Erythroblast (primary cell): ENCODE measurements at regions not wholly inside any gene's neighbourhood (a gene's known extent, or its start where the extent isn't known, plus 50 kb on each side); places are given as distances from the start of the nearest gene placed in this dataset.

ENCODE experiments used
- DNase-seq, 2 experiments: peaks; one replicate each; lab custom pipeline; 2025; lab: John Stamatoyannopoulos, UW
- GATA1 ChIP-seq: IDR thresholded peaks from 2 replicates; pipeline ENCODE4 v1.6.1; 2011; ENCODE audit warnings: low read depth, mild to moderate bottlenecking, control low read depth, low read length, moderate library complexity
- POLR2A ChIP-seq: IDR thresholded peaks from 2 replicates; pipeline ENCODE4 v1.6.1; 2011; ENCODE audit warnings: mild to moderate bottlenecking, low read length

DNA sequence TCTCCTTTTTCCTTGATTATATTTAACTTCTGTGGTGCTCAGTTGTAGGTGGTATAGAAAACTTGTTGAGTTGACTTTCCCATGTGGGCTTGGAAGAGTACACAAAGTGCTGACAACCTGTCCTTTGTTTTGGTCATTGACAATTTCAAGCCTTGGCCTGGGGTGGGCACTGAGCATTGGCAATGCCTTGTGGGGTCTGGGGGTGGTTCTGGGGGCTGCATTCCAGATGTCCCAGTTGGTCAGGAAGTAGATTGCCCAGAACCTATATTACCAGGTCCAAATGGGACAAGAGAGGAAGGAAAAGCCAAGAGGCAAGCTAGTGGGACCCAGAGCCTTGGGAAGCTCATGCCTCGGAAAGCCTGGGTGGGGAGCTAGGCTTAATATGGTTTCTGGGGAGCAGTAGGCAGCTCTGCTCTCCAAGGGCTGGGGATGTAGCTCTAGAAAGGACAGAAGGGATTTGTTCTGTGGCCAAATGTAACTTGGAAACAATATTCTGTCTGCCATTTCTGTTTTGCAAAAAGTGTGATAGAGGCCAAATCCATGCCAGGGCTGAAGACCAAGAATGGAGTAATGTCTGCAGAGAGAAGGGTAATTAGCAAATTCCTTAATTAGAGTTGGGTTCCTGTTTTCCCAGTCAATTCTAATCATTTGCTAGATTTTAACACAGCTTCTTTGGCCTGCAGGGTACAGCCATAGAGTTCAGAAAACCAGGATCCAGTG lies 87.4 kb downstream of the SLC4A3 start:
- no peak for TF ChIP-seq POLR2A
- no peak for TF ChIP-seq GATA1
- no peak for DNase-seq

DNA sequence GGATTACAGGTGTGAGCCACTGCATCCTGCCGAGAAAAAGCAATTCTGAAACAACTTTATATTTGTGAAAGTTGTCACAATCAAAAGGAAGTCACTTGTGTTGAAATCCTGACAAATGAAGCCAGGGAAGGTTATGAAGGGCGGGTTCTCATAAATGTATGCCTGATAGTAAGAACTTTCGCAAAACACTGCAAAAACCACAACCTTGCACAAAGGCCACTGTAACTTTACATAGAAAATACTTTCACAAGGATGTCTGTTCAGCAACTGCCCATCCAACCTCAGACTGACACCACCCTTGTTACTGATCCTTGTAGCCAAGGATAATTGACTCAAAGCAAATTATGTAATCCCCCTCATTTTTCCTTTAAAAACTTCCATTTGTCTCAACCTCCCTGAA lies 90.6 kb downstream of the SLC4A3 start:
- TF ChIP-seq GATA1, result no peak
- no peak for TF ChIP-seq POLR2A
- no peak for DNase-seq

DNA sequence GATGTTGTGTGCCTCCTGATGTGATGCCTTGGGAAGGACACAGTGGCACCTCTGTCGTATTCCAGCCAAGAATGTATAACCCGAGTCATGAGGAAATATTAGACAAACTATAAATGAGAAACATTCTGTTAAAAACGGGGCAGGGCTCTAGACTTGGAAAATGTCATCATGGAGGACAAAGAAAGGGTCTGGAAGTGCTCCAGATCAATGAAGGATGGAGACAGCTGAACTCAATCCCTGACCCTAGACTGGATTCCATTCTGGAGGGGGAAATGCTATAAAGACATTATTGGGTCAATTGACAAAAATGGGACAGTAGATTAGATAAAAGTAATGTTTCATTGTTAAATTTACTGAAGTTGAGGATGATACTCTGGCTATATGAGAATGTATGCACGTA lies 92.1 kb downstream of the SLC4A3 start:
- TF ChIP-seq POLR2A, result no peak
- TF ChIP-seq GATA1, result no peak

DNA sequence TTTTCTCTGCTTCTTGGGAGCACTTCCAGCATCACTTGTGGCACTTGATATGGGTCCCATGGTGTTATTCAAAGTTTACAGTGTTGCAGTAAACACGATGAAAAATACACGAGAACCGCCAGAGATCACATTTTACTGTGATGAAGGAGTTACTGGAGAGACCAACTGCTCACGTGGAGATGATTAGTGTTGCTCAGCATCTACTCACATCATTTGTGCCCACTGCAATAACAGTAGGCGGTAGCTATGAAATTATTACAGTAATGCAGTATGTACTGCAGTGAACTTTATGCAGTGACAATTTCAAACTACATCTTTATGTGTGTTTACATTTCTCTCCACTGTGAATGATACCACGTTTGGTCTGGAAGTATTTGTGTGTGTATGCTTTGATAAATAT lies 93.5 kb downstream of the SLC4A3 start:
- DNase-seq, result no peak
- TF ChIP-seq POLR2A (no peak), GATA1 (no peak)

More for the DNA sequence above, 92.1 kb downstream of the SLC4A3 start:
- DNase-seq, result no peak

DNA sequence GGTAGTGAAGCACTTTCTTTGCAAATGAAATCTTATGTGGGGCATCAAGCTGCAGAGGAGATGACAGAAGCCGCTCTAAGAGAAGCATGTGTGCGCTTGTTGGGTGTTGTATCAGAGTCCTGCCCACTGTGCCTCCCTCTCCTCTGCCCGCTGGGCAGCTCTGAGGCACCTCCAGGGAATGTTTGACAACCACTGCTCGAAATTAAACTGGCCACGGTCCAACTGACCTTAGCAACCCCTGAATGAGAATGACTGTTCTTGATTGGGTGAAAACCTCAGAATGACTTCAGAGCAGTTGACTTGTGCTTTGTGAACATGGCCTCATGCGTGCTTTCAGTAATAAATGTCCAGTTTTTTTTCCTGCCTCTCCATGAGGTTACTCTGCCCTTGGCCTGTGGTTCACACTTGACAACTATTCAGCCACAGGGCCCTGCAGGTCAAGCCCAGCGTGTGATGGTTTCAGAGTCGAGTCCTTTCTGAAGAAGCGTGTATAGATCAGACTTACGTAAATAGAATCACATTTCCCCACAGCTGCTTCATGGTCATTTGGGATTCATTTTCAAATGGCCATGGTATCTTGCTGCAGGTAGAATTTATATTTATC lies 94.9 kb downstream of the SLC4A3 start:
- DNase-seq, result no peak
- no peak for TF ChIP-seq GATA1
- no peak for TF ChIP-seq POLR2A

DNA sequence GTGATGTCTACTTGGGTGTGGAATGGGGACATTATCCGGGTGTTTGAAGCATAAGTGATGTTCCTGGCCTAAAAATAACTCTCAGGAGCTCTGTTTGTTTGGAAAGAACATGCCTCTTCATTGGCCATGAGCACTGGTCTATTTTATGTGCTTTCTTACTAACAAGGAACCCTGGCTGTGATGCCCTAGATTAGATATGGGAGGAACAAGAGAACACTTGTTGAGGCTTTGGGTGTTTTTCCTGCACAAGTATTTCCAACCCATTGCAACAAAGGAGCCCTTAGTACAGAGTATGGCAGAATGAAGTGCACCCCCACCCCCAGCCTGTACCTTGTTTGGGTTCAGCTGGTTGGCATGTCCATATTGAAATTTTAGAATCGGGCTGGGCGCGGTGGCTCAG lies 95.9 kb downstream of the SLC4A3 start:
- no peak for TF ChIP-seq POLR2A
- TF ChIP-seq GATA1, result no peak
- DNase-seq, result no peak

DNA sequence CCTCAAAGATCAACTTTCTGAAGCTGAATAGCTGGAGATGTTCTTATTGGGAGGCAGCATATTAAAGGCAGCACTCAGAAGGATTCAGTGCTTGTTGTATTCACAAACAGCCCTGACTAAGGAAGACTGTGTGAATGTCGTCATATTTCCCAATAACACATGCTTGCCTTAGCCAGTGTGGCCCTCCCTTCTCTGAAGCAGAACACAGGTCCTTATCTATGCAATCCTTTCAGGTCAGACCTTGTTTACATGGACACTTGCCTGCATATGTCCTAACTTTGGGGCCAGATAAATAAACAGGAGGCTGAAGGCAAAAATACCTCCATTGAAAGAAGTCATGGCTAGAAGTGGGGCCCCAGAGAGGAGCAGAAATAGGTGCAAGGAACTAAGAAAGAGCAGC lies 97.2 kb downstream of the SLC4A3 start:
- peak in 1 of 2 experiments; percentile 6 for DNase-seq

DNA sequence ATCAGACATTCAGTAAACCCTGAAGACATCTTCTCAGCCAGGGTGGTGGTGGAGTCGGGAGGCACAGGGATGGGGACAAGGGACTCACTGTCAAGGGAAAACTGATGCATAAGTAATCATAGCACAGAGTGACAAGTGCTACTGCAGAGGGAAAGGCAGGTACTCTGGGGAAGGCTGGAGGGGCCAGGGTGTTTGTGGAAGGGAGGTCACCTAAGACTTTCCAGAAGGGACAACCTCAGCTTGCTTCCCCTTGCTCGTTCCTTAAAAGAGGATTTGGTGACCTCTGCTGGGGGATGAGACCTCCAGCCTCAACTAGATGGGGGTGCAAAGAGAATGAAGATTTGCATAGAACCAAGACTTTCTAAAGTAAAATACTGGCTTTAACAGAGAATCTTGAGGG lies 99.5 kb downstream of the SLC4A3 start:
- DNase-seq, result no peak
- TF ChIP-seq GATA1 (no peak), POLR2A (no peak)

More for the DNA sequence above, 97.2 kb downstream of the SLC4A3 start:
- TF ChIP-seq GATA1, result no peak
- TF ChIP-seq POLR2A, result no peak

DNA sequence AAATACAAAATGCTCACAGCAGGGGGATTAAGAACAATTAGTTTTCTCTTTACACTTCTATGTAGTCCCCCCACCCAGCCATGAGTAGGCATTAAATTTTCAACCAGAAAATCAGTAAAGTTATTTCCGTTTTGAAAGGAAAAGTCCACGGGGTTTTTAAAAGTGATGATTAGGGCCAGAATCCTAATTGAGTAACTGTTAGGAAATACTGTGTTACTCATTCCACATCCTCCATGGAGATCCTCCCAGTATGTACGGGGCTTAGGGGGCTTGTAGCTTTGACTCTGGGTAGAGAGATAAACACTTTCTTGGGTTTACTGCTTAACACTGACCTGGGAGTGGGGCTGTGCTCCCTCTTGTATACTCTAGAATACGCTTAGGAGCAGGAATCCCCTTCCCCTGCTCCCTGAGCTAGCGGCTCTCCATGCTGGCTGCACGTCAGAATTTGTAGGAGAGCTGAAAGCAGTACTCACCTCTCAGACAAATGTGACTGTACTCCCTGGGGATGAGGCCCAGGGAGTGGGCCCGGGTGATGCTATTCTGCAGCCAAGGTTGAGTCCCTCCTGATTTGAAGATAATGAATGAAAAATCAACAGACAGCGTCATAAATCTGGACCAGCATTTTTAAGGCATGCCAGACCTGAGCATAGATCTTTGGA lies 100.5 kb downstream of the SLC4A3 start:
- no peak for DNase-seq
- no peak for TF ChIP-seq POLR2A
- TF ChIP-seq GATA1, result no peak

DNA sequence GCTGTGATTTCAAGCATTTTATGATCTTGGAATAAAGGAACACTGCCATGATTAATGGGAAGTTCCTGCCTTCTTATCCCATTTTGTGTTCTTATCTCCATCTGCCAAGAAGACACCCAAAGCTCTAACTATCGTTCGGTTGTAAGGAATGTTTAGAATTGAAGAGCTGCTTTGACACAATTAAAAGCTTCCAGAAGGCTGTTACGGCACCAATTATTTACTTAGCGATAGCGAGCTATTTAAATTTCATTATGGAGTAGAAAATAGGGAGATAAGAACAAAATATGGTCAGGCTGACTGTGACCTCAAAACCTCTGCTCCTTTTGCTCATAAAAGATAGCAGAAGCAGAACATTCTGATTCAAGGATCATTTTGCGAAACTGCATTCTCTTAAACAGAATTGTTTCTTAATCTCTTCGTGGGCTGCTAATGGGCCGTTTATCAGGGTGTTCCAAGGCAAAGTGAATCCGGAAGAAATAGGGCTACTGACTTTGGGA lies 101.6 kb downstream of the SLC4A3 start:
- no peak for DNase-seq
- TF ChIP-seq POLR2A (no peak), GATA1 (no peak)

DNA sequence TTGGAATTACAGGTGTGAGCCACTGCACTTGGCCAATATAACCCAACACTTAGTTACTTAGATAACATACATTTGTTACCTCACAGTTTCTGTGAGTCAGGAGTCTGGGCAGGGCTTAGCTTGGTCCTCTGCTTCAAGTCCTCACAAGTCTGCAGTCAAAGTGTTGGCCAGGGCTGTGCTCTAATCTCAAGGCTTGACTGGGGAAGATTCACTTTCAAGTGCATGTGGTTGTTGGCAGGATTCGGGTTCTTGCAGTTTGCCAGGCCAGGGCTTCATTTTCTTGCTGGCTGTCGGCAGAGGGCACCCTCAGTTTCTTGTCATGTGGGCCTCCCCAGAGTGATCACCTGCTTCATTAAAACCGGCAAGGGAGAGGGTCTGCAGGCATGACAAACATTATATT lies 103.7 kb downstream of the SLC4A3 start:
- no peak for TF ChIP-seq GATA1
- TF ChIP-seq POLR2A, result no peak
- DNase-seq, result no peak

DNA sequence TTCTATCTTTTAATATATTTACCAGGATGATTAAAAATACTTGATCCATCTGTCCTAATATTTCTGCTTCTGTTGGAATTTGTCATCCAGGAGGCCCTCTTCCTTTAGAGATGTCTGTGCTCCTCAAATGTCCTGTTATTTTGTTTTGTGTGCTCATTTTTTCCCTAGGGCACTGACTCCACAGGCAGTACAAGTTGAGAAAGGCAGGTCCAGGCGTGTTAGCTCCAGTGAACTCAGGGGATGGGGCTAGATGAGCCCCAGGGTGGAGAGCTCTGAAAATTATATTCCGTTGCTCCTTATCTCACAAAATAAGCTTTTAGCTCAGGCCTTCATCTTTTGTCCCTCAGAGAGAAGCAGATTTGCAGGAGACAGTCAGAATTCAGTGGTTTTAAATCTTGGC lies 105.7 kb downstream of the SLC4A3 start:
- TF ChIP-seq POLR2A (no peak), GATA1 (no peak)
- no peak for DNase-seq

DNA sequence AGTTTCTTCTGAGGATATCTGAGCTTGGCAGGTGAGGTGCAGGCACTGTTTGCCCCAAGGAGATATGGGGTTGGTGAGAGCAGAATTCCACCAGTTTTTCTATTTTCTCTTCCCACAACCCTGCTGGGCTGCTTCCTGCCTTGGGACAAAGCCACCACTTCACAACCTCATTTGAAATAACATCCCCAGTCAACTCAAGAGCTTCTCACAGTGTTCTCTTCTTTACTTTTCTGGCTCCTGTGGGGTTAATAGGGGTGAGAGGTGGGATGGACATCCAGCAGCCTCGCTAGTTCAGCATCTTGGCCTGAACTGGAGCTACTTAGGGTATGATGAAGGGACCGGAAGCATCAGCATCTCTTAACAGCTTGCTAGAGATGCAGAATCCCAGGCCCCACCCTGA lies 106.3 kb downstream of the SLC4A3 start:
- no peak for DNase-seq
- no peak for TF ChIP-seq GATA1
- no peak for TF ChIP-seq POLR2A

DNA sequence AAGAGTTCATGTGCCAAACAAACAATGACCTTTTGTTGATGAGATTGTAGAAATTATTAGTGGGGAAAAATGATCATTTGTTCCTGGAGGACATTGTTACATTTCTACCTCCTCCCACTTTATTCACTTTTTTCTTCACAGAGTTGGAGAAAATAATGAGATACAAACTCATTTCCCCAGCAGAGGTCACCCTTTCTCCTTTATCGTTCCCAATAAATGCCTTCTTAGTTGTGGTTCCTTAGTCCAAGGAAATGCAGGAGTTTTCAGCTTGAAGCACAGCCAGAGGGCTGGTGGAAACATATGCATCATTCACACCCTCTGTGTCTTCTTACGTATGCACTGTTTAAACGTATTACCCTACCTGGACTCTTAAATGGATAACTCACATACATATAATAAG lies 108.8 kb downstream of the SLC4A3 start:
- peak; percentile 32 to 54 for DNase-seq

DNA sequence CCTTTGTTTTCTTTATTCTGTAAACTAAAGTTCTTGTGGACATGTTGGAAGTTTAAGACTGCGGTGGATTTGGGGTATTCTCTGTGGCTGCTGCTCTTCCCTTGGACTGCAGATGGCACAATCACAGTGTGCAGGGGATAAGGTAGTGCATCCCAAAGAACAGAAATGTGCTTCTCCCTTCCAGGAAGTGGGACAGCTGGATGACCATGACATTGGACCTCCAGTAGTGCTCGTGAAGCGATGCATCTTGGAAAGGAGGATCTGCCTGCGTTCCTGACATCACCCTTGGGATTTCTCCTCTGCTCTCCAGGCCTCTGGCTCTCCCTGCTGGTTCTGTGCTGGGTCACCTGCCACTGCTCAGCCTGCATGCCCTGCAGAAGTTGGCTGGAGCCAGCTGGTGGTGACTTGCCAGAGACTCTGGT lies 109.9 kb downstream of the SLC4A3 start:
- no peak for DNase-seq
- TF ChIP-seq POLR2A (no peak), GATA1 (no peak)

More for the DNA sequence above, 108.8 kb downstream of the SLC4A3 start:
- TF ChIP-seq POLR2A (no peak), GATA1 (no peak)
